ENCODE measurements at regions not wholly inside any gene's neighbourhood (a gene's known extent, or its start where the extent isn't known, plus 50 kb on each side); places are given as distances from the start of the nearest gene placed in this dataset.

DNA sequence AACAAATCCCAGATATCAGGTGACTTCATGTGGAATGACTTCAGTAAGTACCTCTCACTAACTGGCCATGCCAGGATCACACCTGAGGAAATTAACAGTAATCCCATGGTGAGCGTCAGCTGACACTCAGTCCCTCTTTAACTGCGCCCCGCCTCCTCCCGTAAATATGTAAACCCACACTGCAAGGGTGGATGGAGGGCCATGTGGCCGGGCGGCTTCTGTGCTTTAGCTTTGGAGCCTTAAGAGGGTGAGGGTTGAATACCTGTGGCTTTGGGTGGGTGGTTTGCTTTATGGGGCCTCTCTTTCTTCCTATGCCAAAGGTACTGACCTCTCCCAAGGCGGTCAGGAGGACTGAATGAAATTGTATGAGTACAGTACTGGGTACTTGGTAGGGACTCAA is 141.7 kb downstream of the MRM1 start:
- no peak for DNase-seq (ENCODE audit: low read depth)
- in situ Hi-C loops (cut with HindIII; ENCODE audit: low pct_unique_long_range_greater_than_20kb, low sequenced_read_pairs) = no loop called here

DNA sequence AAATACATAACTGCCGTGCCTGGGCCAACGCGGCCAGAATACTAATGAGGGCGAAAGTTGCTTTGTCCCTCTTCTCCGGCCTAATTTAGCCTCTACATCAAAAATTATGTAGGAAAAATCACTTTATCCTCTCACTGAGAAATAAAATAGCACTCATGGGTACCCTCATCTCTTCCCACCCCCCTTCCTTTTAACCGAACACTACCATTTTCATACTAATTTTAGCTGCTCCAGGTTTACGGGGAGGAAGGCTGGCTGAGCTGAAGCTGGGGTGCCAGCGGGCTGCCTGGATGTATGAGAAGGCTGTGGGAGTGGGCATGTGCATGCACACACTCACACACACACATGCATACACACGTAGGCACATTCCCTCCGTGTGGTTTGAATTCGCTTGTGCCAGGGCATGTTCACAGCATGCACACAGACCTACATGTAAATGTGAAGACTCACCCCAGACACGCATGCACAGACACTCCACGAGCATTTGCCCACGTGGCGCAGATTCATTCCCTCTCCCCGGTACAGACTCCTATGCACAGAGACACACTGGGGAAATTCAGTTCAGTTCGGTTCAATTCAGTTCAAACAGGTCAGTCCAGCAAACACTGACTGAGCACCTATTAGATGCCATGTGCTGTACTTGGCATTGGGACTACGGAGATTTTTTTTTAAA is 145.1 kb downstream of the MRM1 start:
- no peak for DNase-seq (ENCODE audit: low read depth)
- in situ Hi-C loops (cut with HindIII; ENCODE audit: low pct_unique_long_range_greater_than_20kb, low sequenced_read_pairs) = no loop called here

DNA sequence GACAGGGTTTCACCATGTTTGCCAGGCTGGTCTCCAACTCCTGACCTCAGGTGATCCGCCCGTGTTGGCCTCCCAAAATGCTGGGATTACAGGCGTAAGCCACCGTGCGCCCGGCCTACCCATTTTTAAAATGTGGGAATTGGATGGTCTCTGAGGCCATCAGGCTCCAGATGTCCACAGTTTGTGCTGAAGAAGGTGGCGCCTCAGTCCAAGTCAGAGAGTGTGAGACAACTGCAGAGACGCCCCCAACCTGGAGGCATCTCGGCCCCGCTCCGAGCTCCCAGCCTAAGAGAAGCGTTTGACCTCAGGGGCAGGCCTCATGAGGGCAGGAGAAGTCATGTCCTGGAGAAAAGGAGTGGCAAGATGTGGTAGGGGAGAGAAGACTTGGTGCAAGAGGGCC is 146.5 kb downstream of the MRM1 start:
- in situ Hi-C loops (cut with HindIII; ENCODE audit: low pct_unique_long_range_greater_than_20kb, low sequenced_read_pairs) = no loop called here
- DNase-seq (ENCODE audit: low read depth) = no peak

DNA sequence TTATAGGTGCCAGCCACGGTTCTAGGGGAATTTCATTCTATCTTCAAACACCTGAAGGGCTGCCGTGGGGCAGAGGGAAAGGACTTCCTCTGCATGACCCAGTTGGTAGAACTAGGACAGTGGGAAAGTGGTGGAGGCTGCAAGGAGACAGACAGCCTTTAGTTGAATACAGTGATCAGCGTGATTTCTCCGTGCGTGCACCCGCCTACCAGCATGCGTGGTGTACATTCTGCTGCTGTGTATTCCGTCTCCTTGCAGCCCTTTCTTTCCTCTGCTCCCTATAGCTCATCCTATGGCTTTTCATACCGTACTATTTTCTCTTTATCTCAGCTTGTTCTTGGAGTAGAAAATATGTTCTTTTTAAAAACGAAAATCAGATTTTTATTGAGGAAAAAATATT is 146.9 kb downstream of the MRM1 start:
- in situ Hi-C loops (cut with HindIII; ENCODE audit: low pct_unique_long_range_greater_than_20kb, low sequenced_read_pairs) = no loop called here
- no peak for DNase-seq (ENCODE audit: low read depth)

DNA sequence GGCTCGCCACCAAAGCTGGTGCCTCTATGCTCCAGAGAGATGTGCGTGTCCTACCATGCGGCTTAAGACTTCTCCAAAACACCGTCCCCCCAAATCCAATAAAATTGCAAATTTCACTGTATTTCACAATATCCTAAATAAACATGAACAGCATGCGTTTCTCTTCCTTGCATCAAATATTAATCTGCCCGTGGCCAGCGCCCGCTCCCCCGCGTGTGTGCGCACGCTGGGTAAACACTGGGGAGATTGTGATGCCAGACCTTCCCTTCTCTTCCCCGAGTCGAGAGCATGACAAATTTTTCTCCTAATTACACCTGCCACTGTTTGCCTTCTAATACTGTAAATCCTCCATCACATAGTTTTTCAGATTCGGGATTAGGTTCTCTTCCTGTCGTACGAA is 148.1 kb downstream of the MRM1 start:
- in situ Hi-C loops (cut with HindIII; ENCODE audit: low pct_unique_long_range_greater_than_20kb, low sequenced_read_pairs) = no loop called here

DNA sequence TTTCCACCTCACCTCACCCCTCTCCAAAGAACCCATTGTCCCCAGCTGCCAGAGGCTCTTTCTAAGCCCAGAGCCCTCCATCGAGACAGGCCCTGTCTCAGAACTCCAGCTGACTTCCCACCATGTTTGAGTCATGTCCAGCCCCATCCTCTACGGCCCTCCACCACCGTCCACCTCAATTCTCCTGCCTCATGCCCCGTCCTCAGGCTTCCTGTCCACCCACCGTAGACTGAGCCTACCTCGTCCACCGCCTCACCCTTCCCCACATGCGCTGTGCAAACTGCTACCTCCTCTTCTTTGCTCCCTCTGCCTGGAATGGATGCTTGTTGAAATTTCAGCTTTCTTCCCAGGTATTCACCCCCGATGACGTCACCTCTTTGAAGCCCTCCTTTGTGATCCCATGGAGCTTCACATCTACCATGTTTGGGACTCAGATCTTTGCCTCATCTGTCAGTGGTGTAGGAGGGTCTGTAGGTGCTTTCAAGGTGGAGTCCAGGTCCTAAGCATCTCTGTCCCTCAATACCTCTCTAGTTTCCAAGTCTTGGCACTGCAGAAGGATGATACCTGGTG is 149.0 kb downstream of the MRM1 start:
- no peak for DNase-seq (ENCODE audit: low read depth)
- in situ Hi-C loops (cut with HindIII; ENCODE audit: low pct_unique_long_range_greater_than_20kb, low sequenced_read_pairs) = no loop called here

More for the DNA sequence above, 148.1 kb downstream of the MRM1 start:
- no peak for DNase-seq (ENCODE audit: low read depth)

DNA sequence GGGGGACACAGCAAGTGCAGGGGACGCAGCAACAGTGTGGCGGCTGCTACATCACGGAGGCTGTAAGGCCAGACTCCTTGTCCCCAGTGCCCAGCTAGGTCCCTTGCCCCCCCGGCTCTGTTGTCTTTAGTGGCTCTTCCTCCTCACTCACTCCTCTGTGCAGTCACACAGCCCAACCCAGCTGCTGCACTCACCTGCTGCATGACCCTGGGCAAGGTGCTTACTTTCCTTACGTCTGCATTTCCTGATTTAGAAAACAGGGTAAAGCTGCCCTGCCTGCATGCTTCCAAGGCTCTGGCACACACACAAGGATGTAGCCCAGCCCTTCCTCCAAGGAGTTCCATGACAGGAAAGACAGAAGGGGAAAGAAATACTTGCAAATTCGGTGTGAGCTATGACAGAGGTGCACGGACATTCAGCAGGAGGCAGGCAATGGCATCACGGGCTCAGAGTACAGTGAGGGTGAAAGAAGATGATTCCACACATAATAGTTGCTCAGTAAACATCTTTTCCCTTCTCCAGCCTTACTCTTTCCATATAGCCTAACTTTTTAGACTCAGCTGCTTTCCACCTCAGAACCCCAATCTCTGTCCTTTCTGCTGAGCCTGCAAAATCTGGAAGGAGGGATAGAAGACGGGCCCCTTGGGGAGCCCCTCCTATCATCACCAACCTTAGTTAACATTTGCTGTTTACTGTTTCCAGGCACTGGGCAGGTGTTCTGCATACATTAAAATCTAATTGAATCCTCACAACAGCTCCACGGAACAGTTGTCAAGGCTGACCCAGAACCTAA is 150.9 kb downstream of the MRM1 start:
- DNase-seq (ENCODE audit: low read depth) = no peak
- in situ Hi-C loops (cut with HindIII; ENCODE audit: low pct_unique_long_range_greater_than_20kb, low sequenced_read_pairs) = no loop called here

DNA sequence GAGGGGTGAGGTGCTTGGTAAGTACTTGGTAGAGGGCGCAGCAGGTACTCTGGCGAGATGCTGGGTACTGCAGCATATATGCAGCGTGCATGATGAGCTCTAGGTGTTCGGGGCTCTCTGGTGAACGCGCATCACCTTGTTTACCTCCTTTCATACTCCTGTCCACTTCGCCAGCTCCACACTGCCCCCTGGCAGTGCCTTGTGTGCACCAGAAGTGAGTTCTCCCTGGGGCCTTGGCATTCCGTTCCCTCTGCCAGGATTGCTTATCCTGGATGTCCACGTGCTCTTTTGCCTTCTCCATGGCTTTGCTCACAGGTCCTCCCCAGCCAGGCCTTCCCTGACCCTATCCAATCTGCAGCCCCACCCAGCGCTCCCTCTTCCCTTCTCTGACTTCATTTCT is 154.2 kb downstream of the MRM1 start:
- no peak for DNase-seq (ENCODE audit: low read depth)
- in situ Hi-C loops (cut with HindIII; ENCODE audit: low pct_unique_long_range_greater_than_20kb, low sequenced_read_pairs) = no loop called here

DNA sequence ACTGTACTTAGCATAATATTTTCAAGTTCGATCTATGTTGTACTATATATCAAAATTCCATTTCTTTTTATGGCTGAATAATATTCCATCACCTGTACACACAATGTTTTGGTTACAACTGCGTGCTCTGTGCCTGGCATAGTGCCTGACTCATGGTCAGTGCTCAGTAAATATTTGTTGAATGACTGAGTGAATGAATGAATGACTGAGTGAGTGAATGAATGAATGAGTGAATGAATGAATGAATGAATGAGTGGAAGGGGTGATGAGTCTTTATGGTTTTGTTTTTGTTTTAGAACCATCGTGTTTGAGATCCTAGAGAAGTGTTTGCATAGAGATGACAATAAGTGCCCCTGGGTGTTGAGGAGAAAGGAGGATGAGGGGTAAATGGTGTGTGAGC is 155.3 kb downstream of the MRM1 start:
- in situ Hi-C loops (cut with HindIII; ENCODE audit: low pct_unique_long_range_greater_than_20kb, low sequenced_read_pairs) = no loop called here
- DNase-seq (ENCODE audit: low read depth) = no peak

DNA sequence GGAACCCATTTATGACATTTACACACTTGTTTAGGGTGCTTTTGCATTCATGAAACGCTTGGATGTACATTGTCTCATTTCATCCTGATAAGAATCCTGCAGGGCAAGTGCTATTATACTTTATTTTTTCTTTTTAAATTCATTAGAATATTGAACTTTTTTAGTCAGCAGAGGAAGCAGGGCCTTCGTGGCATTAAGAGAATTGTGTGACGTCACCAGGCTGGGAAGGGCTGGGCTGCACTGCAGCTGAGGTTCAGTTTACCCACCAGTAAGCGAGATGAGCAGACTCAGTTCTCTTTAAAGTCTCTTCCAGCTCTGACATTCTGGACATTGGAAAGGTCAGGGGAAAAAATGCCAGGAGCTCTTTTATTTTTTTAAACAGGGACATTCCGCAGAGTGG is 159.0 kb downstream of the MRM1 start:
- in situ Hi-C loops (cut with HindIII; ENCODE audit: low pct_unique_long_range_greater_than_20kb, low sequenced_read_pairs) = no loop called here
- no peak for DNase-seq (ENCODE audit: low read depth)

DNA sequence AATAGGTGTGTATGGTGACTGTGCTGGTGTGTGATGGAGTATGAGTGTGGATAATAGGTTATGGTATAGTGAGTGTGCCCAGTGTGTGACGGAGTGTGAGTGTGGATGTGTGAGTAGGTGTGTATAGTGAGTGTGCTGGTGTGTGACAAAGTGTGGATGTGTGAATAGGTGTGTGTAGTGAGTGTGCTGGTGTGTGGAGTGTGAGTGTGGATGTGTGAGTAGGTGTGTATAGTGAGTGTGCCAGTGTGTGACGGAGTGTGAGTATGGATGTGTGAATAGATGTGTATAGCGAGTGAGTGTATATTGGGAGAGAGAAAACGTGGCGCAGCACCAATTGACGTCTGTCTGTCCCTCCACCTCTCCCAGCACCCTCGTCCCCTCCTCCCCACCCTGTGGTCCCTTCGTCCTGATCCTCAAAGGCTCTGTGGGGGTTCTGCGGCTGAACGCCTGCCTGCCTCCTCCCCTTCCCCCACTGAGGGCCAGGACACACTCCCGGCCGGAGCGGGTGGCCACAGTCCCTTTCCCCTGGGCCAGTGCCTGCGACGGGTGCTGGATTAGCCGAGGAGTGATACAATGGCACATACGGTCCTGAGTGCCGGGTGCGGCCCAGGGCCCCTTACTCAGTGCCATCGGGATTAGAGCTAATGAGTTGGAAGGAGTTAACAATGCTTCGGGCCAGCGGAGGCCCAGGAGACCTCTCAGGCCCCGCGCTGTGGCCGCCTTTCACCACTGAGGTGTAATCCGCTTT is 160.0 kb downstream of the MRM1 start:
- no peak for DNase-seq (ENCODE audit: low read depth)
- in situ Hi-C loops (cut with HindIII; ENCODE audit: low pct_unique_long_range_greater_than_20kb, low sequenced_read_pairs) = no loop called here

DNA sequence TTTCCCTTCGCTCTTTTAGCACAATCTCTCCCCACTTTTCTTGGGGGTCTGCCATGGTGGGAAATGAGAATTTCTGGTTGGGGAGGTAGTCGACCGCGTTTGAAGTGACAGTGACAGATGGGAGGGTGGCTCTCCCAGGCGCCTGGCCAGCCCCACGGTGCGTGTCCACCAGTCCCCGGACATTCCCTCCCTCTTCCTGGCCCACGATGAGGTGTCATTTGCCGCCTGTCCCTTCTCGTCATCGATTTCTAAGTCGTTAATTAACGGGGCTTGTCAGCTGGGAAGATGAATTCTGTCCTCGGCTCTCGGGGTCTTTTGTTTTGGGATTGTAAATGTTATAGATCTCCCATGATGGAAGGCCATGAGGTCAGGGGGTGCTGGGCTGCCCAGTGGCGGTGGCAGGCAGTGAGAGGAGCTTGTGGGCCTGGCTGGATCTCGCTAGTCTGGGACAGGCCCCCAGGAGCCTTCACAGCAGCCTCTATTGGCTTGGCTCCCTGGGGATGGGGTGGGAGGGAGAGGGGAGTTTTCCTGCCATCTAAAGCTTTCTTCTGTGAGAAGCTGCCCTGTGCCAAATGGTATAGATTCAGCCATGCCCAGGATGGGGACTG is 164.2 kb downstream of the MRM1 start:
- in situ Hi-C loops (cut with HindIII; ENCODE audit: low pct_unique_long_range_greater_than_20kb, low sequenced_read_pairs) = no loop called here
- no peak for DNase-seq (ENCODE audit: low read depth)

DNA sequence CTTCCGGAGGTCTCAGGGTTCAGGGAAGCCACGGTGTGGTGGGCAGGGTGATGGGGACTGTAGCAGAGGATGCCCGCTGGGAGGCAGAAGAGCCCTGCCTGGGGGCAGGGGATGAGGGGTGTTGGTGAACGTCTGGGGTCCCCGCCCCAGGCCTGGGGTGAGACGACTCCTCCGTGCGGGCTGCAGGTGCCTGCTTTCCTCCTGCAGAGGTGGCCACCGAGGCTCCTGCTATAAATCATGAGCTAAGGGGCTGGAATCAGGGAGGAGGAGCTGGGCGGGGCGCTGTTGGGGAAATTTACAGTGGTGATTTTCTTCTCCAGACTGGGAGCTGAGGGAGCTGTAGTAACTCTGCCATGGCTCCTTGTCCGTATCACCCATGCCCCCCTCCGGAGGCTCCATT is 167.0 kb downstream of the MRM1 start:
- in situ Hi-C loops (cut with HindIII; ENCODE audit: low pct_unique_long_range_greater_than_20kb, low sequenced_read_pairs) = no loop called here
- DNase-seq (ENCODE audit: low read depth) = no peak

DNA sequence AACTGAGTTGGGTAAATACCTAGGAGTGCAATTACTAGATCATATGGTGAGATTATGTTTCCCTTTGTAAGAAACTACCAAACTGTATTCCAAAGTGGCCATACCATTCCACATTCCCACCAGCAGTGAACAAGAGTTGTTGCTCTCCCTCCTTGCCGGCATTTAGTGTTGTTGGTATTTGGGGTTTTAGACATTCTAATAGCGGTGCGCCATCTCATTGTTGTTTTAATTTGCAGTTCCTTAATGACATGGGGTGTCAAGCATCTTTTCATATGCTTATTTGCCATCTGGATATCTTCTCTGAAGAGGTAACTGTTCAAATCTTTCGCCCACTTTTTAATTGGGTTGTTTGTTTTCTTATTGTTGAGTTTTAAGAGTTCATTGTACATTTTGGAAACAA is 164.2 kb upstream of the LHX1 start:
- in situ Hi-C loops (cut with HindIII; ENCODE audit: low pct_unique_long_range_greater_than_20kb, low sequenced_read_pairs) = no loop called here
- no peak for DNase-seq (ENCODE audit: low read depth)

DNA sequence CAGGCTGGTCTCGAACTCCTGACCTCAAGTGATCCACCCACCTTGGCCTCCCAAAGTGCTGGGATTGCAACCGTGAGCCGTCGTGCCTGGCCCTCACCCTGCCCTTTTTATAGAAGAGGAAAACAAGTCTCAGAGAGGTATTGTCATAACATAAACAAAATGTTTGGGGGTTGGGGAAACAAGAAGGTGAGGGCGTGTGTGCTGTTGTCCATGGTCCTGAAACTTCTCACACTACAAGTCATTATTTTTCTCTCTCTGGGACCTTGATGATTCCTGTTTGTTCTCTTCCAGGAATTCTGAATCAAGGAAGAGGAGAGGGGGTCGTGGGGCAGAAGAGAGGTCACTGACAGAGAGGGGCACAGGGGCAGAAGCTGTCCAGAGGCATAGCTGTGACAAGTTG is 160.2 kb upstream of the LHX1 start:
- DNase-seq (ENCODE audit: low read depth) = peak; percentile 46
- in situ Hi-C loops (cut with HindIII; ENCODE audit: low pct_unique_long_range_greater_than_20kb, low sequenced_read_pairs) = no loop called here

DNA sequence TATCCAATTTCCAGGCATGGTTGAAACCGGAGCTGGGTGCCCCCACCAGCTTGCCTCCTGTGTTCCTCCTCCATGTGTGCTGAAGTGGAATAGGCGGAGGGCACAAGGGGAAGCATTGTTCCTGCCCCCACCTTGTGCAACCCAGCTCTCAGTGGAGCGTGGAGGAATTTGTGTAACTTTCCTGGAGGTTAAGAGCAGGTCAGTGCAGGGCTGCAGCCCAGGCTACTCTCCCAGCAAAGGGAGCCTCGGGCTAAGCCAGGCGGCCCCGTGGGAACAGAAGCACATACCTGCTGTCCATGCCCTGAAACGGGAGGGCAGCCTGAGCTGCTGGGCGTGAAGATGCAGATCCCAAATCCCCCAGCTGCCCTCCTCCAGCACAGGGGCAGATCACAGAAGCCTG is 158.8 kb upstream of the LHX1 start:
- in situ Hi-C loops (cut with HindIII; ENCODE audit: low pct_unique_long_range_greater_than_20kb, low sequenced_read_pairs) = no loop called here
- DNase-seq (ENCODE audit: low read depth) = peak; percentile 94

DNA sequence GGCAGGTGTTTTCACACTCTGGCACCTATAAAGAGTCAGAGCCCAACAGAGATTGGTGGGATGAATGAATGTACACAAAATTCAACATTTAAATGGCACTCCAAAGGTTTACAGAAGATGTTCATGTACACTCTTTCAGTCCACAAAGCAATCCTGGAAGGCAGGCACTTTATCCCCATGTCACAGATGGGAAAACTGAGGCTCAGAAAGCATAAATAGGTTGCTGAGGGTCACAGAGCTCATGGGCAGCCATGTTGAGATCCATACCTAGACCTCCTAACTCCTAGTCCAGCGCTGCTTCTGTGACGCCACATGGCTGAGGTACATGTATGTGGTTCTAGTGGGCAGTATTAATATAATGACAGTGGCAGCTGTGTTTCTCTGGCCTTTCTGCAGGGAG is 157.7 kb upstream of the LHX1 start:
- no peak for DNase-seq (ENCODE audit: low read depth)
- in situ Hi-C loops (cut with HindIII; ENCODE audit: low pct_unique_long_range_greater_than_20kb, low sequenced_read_pairs) = no loop called here

DNA sequence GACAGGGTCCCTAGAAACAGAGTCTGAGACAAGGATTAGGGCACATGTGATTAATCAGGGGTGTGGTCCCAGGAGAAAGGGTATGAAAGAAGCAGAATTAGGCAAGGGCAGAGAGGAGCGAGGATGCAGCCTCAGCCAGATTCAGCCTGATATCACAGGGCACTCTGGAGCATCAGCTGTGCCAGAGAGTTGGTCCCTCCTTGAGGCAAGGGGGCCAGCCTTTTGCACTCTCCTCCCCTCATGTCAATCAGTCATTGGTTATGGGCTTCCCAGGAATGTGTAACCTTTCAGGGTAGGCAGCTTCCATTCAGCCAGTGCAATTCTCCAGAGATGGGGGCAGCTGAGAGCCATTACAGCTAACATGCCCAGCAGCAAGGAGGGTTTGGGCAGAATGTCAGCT is 152.6 kb upstream of the LHX1 start:
- in situ Hi-C loops (cut with HindIII; ENCODE audit: low pct_unique_long_range_greater_than_20kb, low sequenced_read_pairs) = no loop called here

DNA sequence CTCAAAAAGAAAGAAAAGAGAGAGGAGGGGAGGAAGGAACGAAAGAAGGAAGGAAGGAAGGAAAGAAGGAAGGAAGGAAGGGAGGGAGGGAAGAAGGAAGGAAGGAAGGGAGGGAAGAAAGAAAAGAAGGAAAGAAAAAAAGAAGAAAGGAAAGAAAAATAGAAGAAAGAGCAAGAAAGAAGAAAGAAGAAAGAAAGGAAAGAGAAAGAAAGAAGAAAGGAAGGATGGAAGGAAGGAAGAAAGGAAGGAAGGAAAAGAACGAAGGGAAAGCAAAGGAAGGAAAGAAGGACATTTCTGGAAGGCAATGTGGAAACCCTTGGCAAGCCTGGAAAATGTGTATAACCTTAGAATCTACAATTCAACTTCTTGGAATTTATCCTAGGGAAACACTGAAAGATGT is 150.4 kb upstream of the LHX1 start:
- no peak for DNase-seq (ENCODE audit: low read depth)
- in situ Hi-C loops (cut with HindIII; ENCODE audit: low pct_unique_long_range_greater_than_20kb, low sequenced_read_pairs) = no loop called here

More for the DNA sequence above, 152.6 kb upstream of the LHX1 start:
- DNase-seq (ENCODE audit: low read depth) = no peak
